H9 (cell line): ENCODE measurements at regions not wholly inside any gene's neighbourhood (a gene's known extent, or its start where the extent isn't known, plus 50 kb on each side); places are given as distances from the start of the nearest gene placed in this dataset.

Experiments used
- DNase-seq: peaks from one replicate; pipeline ENCODE4 v3.0.0-alpha.2; 2017
- H2AFZ ChIP-seq: one replicate; pipeline ENCODE4 v1.6.1; 2013; ENCODE audit warnings: mild to moderate bottlenecking, low read length, control low read depth, moderate library complexity
- H2AK5ac ChIP-seq: 2 replicates; pipeline ENCODE4 v1.6.1; 2013; ENCODE audit warnings: low read length, control low read depth, mixed read lengths; ENCODE audit not compliant: insufficient read length
- H2BK120ac ChIP-seq: one replicate; pipeline ENCODE4 v1.6.1; 2013; ENCODE audit warnings: low read depth, mild to moderate bottlenecking, low read length, control low read depth, inconsistent platforms; ENCODE audit not compliant: poor library complexity, severe bottlenecking
- H2BK12ac ChIP-seq: 2 replicates; pipeline ENCODE4 v1.6.1; 2013; ENCODE audit warnings: low read length, control low read depth, mixed read lengths, low read depth; ENCODE audit not compliant: insufficient read length
- H2BK15ac ChIP-seq: 2 replicates; pipeline ENCODE4 v1.6.1; 2013; ENCODE audit warnings: low read depth, low read length, control low read depth
- H2BK20ac ChIP-seq: one replicate; pipeline ENCODE4 v1.6.1; 2013; ENCODE audit warnings: low read depth, mild to moderate bottlenecking, low read length, control low read depth, inconsistent platforms; ENCODE audit not compliant: poor library complexity, severe bottlenecking
- H2BK5ac ChIP-seq: 2 replicates; pipeline ENCODE4 v1.6.1; 2013; ENCODE audit warnings: low read length, control low read depth, mixed read lengths; ENCODE audit not compliant: insufficient read length
- H3K14ac ChIP-seq: 2 replicates; pipeline ENCODE4 v1.6.1; 2013; ENCODE audit warnings: low read length, control low read depth; ENCODE audit not compliant: insufficient read depth
- H3K18ac ChIP-seq: 2 replicates; pipeline ENCODE4 v1.6.1; 2013; ENCODE audit warnings: low read depth, mild to moderate bottlenecking, mixed read lengths, low read length, control low read depth; ENCODE audit not compliant: insufficient read length
- H3K23ac ChIP-seq: 2 replicates; pipeline ENCODE4 v1.6.1; 2013; ENCODE audit warnings: low read length, control low read depth, mixed read lengths, low read depth; ENCODE audit not compliant: insufficient read length
- H3K23me2 ChIP-seq: 2 replicates; pipeline ENCODE4 v1.6.1; 2013; ENCODE audit warnings: low read depth, mild to moderate bottlenecking, mixed read lengths, low read length, control low read depth; ENCODE audit not compliant: insufficient read length, poor library complexity, severe bottlenecking
- H3K27ac ChIP-seq: 2 replicates; pipeline ENCODE4 v1.5.1; 2013; ENCODE audit warnings: low read length, control low read depth, mixed read lengths, low read depth; ENCODE audit not compliant: insufficient read length
- H3K27me3 ChIP-seq: 2 replicates; pipeline ENCODE4 v1.6.1; 2013; ENCODE audit warnings: low read length, control low read depth, inconsistent platforms; ENCODE audit not compliant: insufficient read depth
- H3K4ac ChIP-seq: 2 replicates; pipeline ENCODE4 v1.6.1; 2013; ENCODE audit warnings: low read depth, mild to moderate bottlenecking, control low read depth, inconsistent platforms, low read length, moderate library complexity
- H3K4me1 ChIP-seq: 2 replicates; pipeline ENCODE4 v1.6.1; 2013; ENCODE audit warnings: low read length, control low read depth, inconsistent platforms; ENCODE audit not compliant: insufficient read depth
- H3K4me2 ChIP-seq: 2 replicates; pipeline ENCODE4 v1.6.1; 2013; ENCODE audit warnings: low read length, control low read depth, mixed read lengths; ENCODE audit not compliant: insufficient read length, insufficient read depth
- H3K56ac ChIP-seq: 2 replicates; pipeline ENCODE4 v1.6.1; 2013; ENCODE audit warnings: low read depth, mild to moderate bottlenecking, mixed read lengths, low read length, control low read depth; ENCODE audit not compliant: insufficient read length
- H3K79me1 ChIP-seq: 2 replicates; pipeline ENCODE4 v1.6.1; 2013; ENCODE audit warnings: low read depth, mild to moderate bottlenecking, moderate library complexity, low read length, control low read depth, inconsistent platforms; ENCODE audit not compliant: insufficient read depth, poor library complexity, severe bottlenecking
- H3K79me2 ChIP-seq: 2 replicates; pipeline ENCODE4 v1.6.1; 2013; ENCODE audit warnings: low read length, control low read depth, inconsistent platforms; ENCODE audit not compliant: insufficient read depth
- H3K9ac ChIP-seq: 2 replicates; pipeline ENCODE4 v1.6.1; 2013; ENCODE audit warnings: low read length, control low read depth, mixed read lengths; ENCODE audit not compliant: insufficient read length; ENCODE audit errors: extremely low read depth
- H3K9me3 ChIP-seq: one replicate; pipeline ENCODE4 v1.6.1; 2013; ENCODE audit warnings: low read depth, low read length, inconsistent platforms; ENCODE audit not compliant: control insufficient read depth
- H3T11ph ChIP-seq: one replicate; pipeline ENCODE4 v1.6.1; 2013; ENCODE audit warnings: mild to moderate bottlenecking, low read length, control low read depth, inconsistent platforms
- H4K20me1 ChIP-seq: one replicate; pipeline ENCODE4 v1.6.1; 2013; ENCODE audit not compliant: control insufficient read depth, insufficient read length, insufficient read depth
- H4K5ac ChIP-seq: 2 replicates; pipeline ENCODE4 v1.6.1; 2013; ENCODE audit warnings: low read depth, mild to moderate bottlenecking, mixed read lengths, low read length, control low read depth; ENCODE audit not compliant: insufficient read length
- H4K8ac ChIP-seq: replicated peaks from 2 replicates; pipeline ENCODE4 v1.6.1; 2013; ENCODE audit warnings: low read length, control low read depth, mixed read lengths, low read depth; ENCODE audit not compliant: insufficient read length
- H4K91ac ChIP-seq: 2 replicates; pipeline ENCODE4 v1.6.1; 2013; ENCODE audit warnings: low read depth, mild to moderate bottlenecking, moderate library complexity, mixed read lengths, low read length, control low read depth; ENCODE audit not compliant: insufficient read length
- H3K27ac Mint-ChIP-seq, 3 experiments: 2 replicates in 2 of 3; 3 replicates in 1 of 3; pipeline ENCODE4 v1.8.0; 2020 to 2021; ENCODE audit warnings: mixed read lengths in 3 of 3, mild to moderate bottlenecking in 1 of 3, moderate library complexity in 1 of 3
- H3K27me3 Mint-ChIP-seq: 2 replicates; pipeline ENCODE4 v1.8.0; 2021; ENCODE audit warnings: low read depth, mild to moderate bottlenecking, moderate library complexity, mixed read lengths
- H3K36me3 Mint-ChIP-seq, 3 experiments: 2 replicates in 2 of 3; 3 replicates in 1 of 3; pipeline ENCODE4 v1.8.0; 2020 to 2021; ENCODE audit warnings: low read depth in 3 of 3, mixed read lengths in 3 of 3; ENCODE audit not compliant: insufficient read depth in 1 of 3
- H3K4me1 Mint-ChIP-seq, 2 experiments: 2 replicates each; pipeline ENCODE4 v1.8.0; 2020; ENCODE audit warnings: mixed read lengths in 2 of 2
- H3K4me3 Mint-ChIP-seq, 2 experiments: 2 replicates in 1 of 2; 3 replicates in 1 of 2; pipeline ENCODE4 v1.8.0; 2020 to 2021; ENCODE audit warnings: mild to moderate bottlenecking in 2 of 2, mixed read lengths in 2 of 2, moderate library complexity in 1 of 2
- H3K9me3 Mint-ChIP-seq, 2 experiments: 2 replicates in 1 of 2; 3 replicates in 1 of 2; pipeline ENCODE4 v1.8.0; 2020; ENCODE audit warnings: mild to moderate bottlenecking in 2 of 2, mixed read lengths in 2 of 2, moderate library complexity in 1 of 2
- WGBS: extraction: QIAGEN DNeasy Blood & Tissue Kit; methylation state at CpG from one replicate; pipeline ENCODE4 v1.1.7; 2013; ENCODE audit warnings: missing lambda C conversion rate, low lambda C conversion rate, mixed read lengths; ENCODE audit not compliant: insufficient read length; ENCODE audit errors: extremely low coverage; 5-methylcytosine and 5-hydroxymethylcytosine counted together
- TF ChIP-seq, protein P1 (sequence below): fragments of 200-600 bp; sonication (generic); conservative IDR thresholded peaks from 3 replicates; pipeline ENCODE4 v1.8.0; 2021; ENCODE audit warnings: antibody characterized with exemption, mild to moderate bottlenecking

DNA sequence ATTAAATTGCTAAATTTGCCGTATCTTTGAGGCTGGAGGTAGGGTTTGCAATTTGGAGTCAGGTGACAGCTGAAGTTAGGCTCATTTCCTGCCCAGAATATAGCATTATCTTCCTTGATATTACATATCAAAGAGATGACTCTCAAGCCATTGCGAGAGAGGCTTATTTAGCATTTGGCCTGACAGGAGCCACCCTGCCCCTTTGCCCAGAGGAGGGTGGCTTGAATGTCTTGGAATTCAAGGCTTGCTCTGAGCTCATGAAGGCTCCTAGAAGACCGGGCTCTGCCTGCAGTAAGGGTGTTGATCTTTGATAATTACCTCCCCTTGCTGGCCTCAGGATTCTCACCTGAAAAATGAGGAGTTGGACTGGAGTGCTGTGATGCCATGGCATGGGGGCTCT is 251.4 kb upstream of the C2CD4B start:
- Histone ChIP-seq H3T11ph (no peak overlapping the region), H2AK5ac (no peak overlapping the region), H2BK5ac (no peak overlapping the region), H3K9me3 (no peaks in the 10 kb centered on the region), H3K79me1 (no peaks in the 10 kb centered on the region), H3K4me1 (peaks cover 12% of the 10 kb centered on the region; the same call in 1 of the 2 replicates), H2BK15ac (no peak overlapping the region), H4K20me1 (no peaks in the 10 kb centered on the region), H4K91ac (no peak overlapping the region), H2BK20ac (no peak overlapping the region), H2BK12ac (no peak overlapping the region), H3K4ac (no peak overlapping the region), H3K27me3 (no peaks in the 10 kb centered on the region), H3K18ac (no peak overlapping the region), H2AFZ (no peak overlapping the region), H3K56ac (no peak overlapping the region), H2BK120ac (no peak overlapping the region), H3K9ac (no peak overlapping the region), H4K5ac (no peak overlapping the region), H3K27ac (no peak overlapping the region), H3K79me2 (no peaks in the 10 kb centered on the region), H4K8ac (no peak overlapping the region), H3K14ac (0 out of 2 replicates have a peak overlapping the region, but pooled peaks have one; percentile 8), H3K23me2 (no peaks in the 10 kb centered on the region), H3K4me2 (no peak overlapping the region), H3K23ac (no peak overlapping the region)
- Mint-ChIP-seq H3K4me3 (no peak overlapping the region), H3K4me1 (peaks cover 36 to 40% of the 10 kb centered on the region in 2 experiments), H3K36me3 (peaks cover 0 to 4% (median 0%) of the 10 kb centered on the region in 3 experiments; a peak in 1 of 7 replicates), H3K27ac (peak overlapping the region in 1 of 3 experiments; percentile 44; a peak in 1 of 7 replicates), H3K27me3 (no peaks in the 10 kb centered on the region), H3K9me3 (no peaks in the 10 kb centered on the region)
- TF ChIP-seq, protein P1, sequence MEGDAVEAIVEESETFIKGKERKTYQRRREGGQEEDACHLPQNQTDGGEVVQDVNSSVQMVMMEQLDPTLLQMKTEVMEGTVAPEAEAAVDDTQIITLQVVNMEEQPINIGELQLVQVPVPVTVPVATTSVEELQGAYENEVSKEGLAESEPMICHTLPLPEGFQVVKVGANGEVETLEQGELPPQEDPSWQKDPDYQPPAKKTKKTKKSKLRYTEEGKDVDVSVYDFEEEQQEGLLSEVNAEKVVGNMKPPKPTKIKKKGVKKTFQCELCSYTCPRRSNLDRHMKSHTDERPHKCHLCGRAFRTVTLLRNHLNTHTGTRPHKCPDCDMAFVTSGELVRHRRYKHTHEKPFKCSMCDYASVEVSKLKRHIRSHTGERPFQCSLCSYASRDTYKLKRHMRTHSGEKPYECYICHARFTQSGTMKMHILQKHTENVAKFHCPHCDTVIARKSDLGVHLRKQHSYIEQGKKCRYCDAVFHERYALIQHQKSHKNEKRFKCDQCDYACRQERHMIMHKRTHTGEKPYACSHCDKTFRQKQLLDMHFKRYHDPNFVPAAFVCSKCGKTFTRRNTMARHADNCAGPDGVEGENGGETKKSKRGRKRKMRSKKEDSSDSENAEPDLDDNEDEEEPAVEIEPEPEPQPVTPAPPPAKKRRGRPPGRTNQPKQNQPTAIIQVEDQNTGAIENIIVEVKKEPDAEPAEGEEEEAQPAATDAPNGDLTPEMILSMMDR: no peak
- DNase-seq: no peak
- WGBS: no CpG with 5 or more reads among the region's 3 CpGs
